ENCODE measurements at regions not wholly inside any gene's neighbourhood (a gene's known extent, or its start where the extent isn't known, plus 50 kb on each side); places are given as distances from the start of the nearest gene placed in this dataset.

GRCh38 chrX:121975671-121976070 is 928.3 kb downstream of the GLUD2 start:
- DNase-seq (ENCODE audit: low read depth in 4 of 4, low spot score in 2 of 4): no peak

DNA sequence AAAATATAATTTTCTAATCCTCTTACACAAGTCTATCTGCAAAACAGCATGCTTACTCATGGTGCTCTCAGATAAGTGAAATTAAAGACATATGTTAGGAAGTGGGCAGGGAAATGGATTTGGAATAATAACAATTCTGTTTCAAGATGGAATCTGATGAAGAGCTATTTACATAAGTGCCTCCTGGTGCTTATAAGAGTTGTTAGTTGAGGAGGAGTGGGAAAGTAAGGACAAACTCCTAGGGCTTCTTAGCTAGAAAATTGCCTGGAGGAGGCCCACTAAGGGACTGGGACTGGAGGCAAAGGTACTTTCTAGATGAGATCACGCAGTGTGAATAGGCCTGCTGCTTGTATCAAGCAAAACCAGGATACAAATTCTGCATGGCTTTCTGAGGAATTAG is 939.8 kb downstream of the GLUD2 start:
- no peak for DNase-seq (ENCODE audit: low read depth in 4 of 4, low spot score in 2 of 4)

- DNase-seq (ENCODE audit: low read depth in 4 of 4, low spot score in 2 of 4): no peak
Observed at GRCh38 chrX:121987835-121988234, 940.4 kb downstream of the GLUD2 start.

GRCh38 chrX:122004127-122004526 is 956.7 kb downstream of the GLUD2 start:
- DNase-seq (ENCODE audit: low read depth in 4 of 4, low spot score in 2 of 4): no peak

- no peak for DNase-seq (ENCODE audit: low read depth in 4 of 4, low spot score in 2 of 4)
Observed at GRCh38 chrX:122026665-122027064, 979.3 kb downstream of the GLUD2 start.

- no peak for DNase-seq (ENCODE audit: low read depth in 4 of 4, low spot score in 2 of 4)
Observed at GRCh38 chrX:122046226-122046625, 998.8 kb downstream of the GLUD2 start.

DNA sequence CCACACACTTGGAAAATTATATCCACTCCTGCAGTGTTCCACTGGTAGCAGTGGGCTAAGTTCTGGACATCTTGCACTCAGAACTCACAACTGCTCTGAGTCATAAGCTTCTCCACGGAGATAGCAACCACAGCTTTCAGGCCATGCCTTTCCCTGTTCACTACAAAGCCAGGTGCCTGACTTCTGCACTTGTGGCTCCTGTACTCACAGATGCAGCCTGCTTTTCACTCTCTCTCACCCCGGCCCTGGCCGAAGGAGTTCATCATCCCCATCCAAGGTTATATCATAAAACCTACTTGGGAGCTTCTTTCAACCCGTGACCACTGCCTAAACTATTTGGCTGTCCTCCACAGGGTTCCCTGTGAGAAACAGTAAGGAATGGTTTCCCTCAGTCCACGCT is 999.4 kb downstream of the GLUD2 start:
- no peak for DNase-seq (ENCODE audit: low read depth in 4 of 4, low spot score in 2 of 4)

- DNase-seq (ENCODE audit: low read depth in 4 of 4, low spot score in 2 of 4): no peak
Observed at GRCh38 chrX:122047261-122047660, 999.9 kb downstream of the GLUD2 start.

GRCh38 chrX:122055460-122055859 is 1008.0 kb downstream of the GLUD2 start:
- no peak for DNase-seq (ENCODE audit: low read depth in 4 of 4, low spot score in 2 of 4)

DNA sequence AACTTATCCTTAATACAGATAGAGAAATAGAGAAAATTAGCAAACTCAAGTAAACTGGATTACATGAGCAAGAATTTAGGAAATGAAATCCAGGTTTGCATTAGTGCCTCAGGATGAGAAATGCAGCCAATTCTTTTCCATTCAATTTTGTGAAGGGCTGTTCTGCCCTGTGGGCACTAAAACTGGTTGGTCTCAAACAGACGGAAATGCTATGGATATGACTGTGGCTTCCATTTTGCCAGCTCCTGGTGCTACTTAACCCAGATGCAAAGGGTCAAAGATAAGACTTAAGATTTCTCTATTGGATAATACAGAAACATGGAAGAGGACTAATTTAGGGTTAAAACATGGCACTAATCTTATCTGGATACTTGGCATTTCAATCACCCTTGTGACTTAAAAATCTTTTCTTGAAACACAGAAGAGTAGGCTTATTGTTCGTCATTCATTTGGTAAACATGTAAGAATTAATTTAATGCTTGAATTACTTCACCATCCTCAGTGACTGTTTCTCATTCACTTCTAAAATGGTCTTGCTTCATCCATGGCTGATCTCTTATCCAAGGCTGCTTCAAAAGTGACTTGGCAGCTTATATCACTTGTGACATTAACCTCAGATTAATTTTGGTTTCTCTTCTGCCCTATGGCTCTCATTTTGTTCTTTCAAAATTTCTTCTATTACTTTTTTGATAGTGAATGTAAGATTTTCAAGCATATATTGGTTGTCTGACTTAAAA is 1008.7 kb downstream of the GLUD2 start:
- DNase-seq (ENCODE audit: low read depth in 4 of 4, low spot score in 2 of 4): no peak

DNA sequence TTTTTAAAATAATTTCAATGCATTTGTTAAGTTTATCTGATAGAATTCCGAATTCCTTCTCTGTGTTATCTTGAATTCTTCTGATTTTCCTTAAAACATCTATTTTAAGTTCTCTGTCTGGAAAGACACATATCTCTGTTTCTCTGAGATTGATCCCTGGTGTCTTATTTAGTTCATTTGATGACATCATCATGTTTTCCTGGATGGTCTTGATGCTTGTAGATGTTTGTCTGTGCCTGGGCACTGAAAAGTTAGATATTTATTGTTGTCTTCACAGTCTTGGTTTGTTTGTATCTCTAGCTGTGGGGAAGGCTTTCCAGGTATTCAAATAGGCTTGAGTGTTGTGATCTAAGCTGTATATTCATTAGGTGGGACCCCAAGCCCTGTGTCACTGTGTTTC is 1028.8 kb downstream of the GLUD2 start:
- no peak for DNase-seq (ENCODE audit: low read depth in 4 of 4, low spot score in 2 of 4)

GRCh38 chrX:122078079-122078478 is 1030.7 kb downstream of the GLUD2 start:
- no peak for DNase-seq (ENCODE audit: low read depth in 4 of 4, low spot score in 2 of 4)

DNA sequence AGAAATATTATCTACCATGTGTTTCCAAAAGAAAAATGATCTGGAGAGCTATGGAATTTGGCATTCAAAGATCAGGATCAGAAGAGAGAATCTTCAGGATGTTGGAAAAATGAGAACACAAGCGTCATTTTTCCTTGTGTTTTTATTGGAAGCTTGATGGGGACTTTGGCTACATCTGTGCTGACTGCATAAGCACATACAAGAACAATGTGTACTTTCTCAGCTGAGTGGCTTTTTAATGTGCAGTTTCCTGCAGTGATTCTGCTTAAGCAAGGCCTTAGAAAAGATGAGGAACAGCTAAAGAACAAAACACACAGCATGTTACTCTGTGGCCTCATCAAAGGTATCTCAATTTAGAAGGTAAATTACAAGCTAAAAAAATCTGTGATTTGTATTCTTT is 1039.9 kb downstream of the GLUD2 start:
- DNase-seq (ENCODE audit: low read depth in 4 of 4, low spot score in 2 of 4): peak in 1 of 4 donors; percentile 0

DNA sequence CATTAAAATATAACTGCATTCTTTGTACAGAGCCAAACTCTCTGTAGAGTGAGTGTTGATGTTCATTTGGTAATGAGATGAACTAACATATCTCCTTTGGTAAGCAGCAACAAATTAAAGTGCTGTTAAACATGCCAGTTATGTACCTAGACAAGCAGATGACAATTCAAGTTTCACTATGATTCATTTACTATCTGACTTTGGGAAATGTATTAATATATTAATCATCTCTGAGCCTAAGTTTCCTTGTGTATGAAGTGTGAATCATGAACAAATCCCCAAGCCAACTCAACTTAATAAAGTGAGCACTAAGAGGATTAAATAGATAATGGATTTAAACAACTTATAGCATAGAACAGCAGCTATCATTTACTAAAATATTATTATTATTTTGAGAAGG is 1044.2 kb downstream of the GLUD2 start:
- no peak for DNase-seq (ENCODE audit: low read depth in 4 of 4, low spot score in 2 of 4)

GRCh38 chrX:122092360-122092759 is 1045.0 kb downstream of the GLUD2 start:
- no peak for DNase-seq (ENCODE audit: low read depth in 4 of 4, low spot score in 2 of 4)

DNA sequence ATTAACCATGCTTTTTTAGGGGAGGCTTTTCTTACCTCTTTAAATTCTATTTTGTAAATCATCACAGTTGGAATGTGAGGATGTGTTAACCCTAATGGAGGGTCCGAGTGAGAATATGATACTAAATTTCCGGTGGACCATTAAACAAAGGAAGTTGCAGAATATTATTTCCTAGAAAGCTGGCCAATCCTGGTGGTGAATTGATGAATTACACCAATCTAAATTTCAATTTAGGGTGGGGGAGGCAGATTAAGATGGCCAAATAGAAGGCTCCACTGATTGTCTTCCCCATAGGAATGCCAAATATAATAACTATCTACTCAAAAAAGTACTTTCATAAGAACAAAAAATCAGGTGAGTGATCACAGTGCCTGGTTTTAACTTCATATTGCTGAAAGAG is 1045.6 kb downstream of the GLUD2 start:
- no peak for DNase-seq (ENCODE audit: low read depth in 4 of 4, low spot score in 2 of 4)

DNA sequence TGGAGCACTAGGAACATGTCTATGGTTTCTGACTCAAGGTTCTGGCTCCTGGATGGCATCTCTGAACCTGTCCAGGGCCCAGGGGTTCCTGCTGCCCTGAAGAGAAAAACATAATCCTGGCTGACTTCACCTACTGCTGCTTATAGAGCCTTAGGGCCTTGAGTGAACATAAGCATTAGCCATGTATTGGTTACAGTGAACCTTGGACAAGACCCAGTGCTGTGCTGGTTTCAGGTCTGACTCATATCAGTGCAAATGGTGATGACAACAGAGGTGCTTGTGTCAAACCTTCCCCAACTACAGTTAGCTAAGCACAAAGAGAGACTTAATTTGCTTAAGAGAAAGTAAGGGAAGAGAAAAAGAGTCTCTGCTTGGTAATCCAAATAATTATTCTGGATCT is 1047.2 kb downstream of the GLUD2 start:
- DNase-seq (ENCODE audit: low read depth in 4 of 4, low spot score in 2 of 4): no peak

DNA sequence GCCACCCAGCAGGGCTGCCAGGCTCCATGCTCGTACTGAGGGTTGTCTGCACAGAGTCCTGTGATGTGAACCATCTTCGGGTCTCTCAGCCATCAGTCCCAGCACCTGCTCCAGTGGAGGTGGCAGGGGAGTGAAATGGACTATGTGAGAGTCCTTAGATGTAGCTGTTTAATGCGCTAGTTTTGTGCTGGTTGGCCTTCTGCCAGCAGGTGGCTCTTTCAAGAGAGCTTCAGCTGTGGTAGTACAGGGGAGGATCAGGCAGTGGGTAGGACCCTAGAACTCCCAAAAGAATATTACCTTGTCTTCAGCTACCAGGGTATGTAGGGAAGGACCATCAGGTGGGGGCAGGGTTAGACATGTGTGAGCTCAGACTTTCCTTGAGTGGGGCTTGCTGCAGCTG is 1066.0 kb downstream of the GLUD2 start:
- DNase-seq (ENCODE audit: low read depth in 4 of 4, low spot score in 2 of 4): no peak

GRCh38 chrX:122113896-122114295 is 1066.5 kb downstream of the GLUD2 start:
- no peak for DNase-seq (ENCODE audit: low read depth in 4 of 4, low spot score in 2 of 4)

- no peak for DNase-seq (ENCODE audit: low read depth in 4 of 4, low spot score in 2 of 4)
Observed at GRCh38 chrX:122115604-122116003, 1068.2 kb downstream of the GLUD2 start.

DNA sequence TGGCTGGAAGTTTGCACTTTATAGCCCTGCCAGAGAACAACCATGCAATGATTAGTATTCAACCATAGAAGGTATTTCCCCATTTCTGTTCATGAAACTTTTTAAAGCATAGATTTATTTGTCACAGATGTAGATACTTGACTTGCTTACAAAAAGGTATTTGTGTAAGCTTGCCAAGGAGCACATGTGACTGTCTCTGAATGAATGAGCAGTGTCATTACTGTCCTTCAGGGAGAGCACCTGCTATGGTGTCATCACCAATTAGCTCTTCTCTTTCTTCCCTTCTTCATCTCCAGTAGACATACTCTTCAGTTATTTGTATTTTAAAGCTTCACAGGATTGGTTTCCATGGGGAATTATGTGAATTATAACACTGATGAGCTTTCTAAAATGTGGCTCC is 1064.7 kb upstream of the GRIA3 start:
- DNase-seq (ENCODE audit: low read depth in 4 of 4, low spot score in 2 of 4): no peak

GRCh38 chrX:122122274-122122673 is 1061.8 kb upstream of the GRIA3 start:
- no peak for DNase-seq (ENCODE audit: low read depth in 4 of 4, low spot score in 2 of 4)

GRCh38 chrX:122133478-122133877 is 1050.6 kb upstream of the GRIA3 start:
- no peak for DNase-seq (ENCODE audit: low read depth in 4 of 4, low spot score in 2 of 4)

Data from left renal cortex interstitium (tissue), 4 donors.